NCI-H82 treated with DMSO at 0.1 percent for 48 hours (cell line): ENCODE measurements at regions not wholly inside any gene's neighbourhood (a gene's known extent, or its start where the extent isn't known, plus 50 kb on each side); places are given as distances from the start of the nearest gene placed in this dataset.
A peak's percentile ranks its signal among the peaks of the same experiment; 100 is the strongest.

Source experiments
- DNase-seq: peaks from one replicate; lab custom pipeline; 2025; ENCODE audit not compliant: unreplicated experiment; lab: John Stamatoyannopoulos, UW

- no peak for DNase-seq
These were observed 996.2 kb downstream of the ADGRL3 start for GRCh38 chr4:62196338-62196737.

GRCh38 chr4:62194342-62194741 is 994.2 kb downstream of the ADGRL3 start:
- no peak for DNase-seq

- DNase-seq = no peak
These were observed 993.6 kb downstream of the ADGRL3 start for GRCh38 chr4:62193761-62194160.

- no peak for DNase-seq
These were observed 991.5 kb downstream of the ADGRL3 start for GRCh38 chr4:62191451-62192240.

DNA sequence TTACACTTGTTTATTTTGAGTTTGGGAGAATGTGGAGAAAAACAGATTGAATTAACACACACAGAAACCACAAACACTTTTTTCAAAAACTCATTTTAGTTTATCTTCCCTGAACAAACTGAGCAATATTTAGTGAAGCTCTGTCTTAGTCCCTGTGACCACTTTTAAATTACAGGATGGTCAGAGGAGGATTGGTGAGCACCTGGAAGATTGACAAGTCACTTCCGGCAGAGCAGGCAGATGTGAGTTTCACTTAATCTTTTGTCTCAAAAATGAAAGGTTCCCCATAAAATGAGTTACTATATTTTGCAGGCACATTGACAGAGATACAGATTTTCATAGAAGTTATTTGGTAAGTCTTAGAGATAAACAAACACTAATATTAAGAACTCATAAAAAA is 970.1 kb downstream of the ADGRL3 start:
- DNase-seq = no peak

- DNase-seq = no peak
These were observed 968.6 kb downstream of the ADGRL3 start for GRCh38 chr4:62168681-62169080.

DNA sequence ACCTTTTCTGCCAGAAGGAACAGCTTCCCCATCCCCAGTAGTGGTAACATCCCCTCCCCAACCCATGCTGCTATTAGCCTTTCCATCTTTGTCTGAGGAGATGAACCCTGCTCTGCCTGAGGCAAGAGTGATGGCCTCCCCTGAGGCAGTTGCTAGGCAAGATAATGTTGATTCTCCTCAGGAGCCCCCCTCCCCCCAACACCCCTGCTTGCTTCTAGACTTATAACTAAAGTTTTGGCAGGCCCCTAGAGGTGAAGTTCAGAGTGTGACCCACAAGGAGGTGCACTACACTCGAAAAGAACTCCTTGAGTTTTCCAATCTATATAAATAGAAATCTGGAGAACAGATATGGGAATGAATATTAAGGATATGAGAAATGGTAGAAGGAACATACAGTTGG is 962.5 kb downstream of the ADGRL3 start:
- DNase-seq = no peak

GRCh38 chr4:62161446-62161845 is 961.3 kb downstream of the ADGRL3 start:
- DNase-seq = peak; percentile 89

DNA sequence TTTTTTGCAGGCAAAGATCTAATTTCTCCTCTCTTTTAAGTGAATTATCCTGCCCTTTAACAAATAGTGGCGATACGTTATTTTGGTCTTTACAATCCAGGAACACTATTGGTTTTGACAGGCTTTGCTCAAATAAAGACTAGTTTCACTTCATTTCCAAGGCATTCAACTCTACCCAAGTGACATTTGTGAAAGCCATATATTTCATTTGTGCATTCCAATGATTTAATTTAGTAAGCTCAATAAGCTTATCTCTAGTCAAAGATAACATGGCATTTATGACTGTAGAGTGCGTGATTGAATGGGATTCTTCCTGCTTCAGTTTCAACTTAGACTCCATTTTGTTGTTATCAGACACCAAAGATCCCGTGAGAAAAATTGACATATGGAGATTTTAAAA is 959.8 kb downstream of the ADGRL3 start:
- DNase-seq = no peak

GRCh38 chr4:62159306-62159705 is 959.2 kb downstream of the ADGRL3 start:
- DNase-seq = no peak

GRCh38 chr4:62156205-62156604 is 956.1 kb downstream of the ADGRL3 start:
- DNase-seq = no peak

DNA sequence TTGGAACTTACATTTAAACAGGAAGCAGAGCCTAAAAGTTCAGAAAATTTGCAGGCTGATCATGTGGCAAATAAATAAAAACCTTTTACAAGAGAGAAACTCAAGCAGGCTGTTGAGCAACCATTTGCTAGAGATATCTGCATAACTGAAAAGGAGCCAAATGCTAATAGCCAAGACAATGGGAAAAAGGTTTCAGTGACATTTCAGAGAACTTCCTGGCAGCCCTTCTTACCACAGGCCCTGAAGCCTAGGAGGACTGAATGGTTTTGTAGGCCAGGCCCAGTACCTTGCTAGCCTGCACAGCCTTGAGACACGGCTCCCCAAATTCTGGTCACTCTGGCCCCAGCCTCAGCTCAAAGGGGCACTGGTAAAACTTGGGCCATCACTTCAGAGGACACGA is 945.1 kb downstream of the ADGRL3 start:
- DNase-seq = no peak

GRCh38 chr4:62144431-62144830 is 944.3 kb downstream of the ADGRL3 start:
- no peak for DNase-seq

DNA sequence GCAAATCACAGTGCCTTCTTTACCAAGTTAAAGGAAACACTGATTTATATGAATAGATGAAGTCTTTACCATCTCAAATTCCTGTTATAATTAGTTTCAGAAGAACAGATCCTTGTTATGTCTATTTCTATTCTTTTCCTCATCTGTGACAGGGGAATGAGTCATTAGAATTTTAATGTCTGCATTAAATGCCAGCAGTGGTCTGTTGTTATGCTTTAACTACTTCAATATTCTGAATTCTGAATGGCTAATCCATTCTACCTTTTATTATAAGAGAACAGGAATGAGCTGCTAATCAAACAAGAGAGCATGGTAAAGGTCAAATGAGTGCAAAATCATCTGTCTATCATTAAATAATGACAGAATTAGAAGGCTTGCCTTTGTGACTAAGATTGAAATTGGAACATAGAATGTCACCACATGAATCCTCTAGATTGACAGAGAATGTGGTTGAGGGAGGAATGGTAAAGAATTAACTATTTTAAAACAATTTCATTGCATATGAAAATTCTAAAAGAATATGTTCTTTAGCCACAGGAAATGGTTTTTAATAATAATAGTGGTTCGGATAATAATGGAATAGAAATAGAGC is 935.5 kb downstream of the ADGRL3 start:
- no peak for DNase-seq

- no peak for DNase-seq
These were observed 933.9 kb downstream of the ADGRL3 start for GRCh38 chr4:62133977-62134376.

- DNase-seq = no peak
These were observed 933.2 kb downstream of the ADGRL3 start for GRCh38 chr4:62133101-62133897.

GRCh38 chr4:62131049-62131448 is 930.9 kb downstream of the ADGRL3 start:
- DNase-seq = no peak

DNA sequence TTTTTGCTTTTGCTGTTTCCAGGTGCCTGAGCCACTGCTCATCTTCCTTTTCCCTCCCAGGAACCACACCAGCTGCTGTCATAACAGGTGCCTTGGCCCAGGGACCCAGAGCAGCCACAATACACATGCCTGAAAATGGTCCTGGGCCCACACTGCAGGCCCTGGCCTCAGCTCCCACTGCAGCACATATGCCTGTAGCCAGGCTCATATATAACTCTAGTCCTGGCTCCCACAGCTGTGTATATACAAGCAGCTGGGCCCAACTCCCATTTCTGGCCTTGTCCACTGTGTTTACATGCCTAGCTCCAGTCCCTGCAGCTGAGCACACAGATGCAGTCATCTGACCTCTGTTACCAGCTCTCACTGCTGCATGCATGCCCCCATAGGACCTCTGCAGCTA is 930.5 kb downstream of the ADGRL3 start:
- no peak for DNase-seq

DNA sequence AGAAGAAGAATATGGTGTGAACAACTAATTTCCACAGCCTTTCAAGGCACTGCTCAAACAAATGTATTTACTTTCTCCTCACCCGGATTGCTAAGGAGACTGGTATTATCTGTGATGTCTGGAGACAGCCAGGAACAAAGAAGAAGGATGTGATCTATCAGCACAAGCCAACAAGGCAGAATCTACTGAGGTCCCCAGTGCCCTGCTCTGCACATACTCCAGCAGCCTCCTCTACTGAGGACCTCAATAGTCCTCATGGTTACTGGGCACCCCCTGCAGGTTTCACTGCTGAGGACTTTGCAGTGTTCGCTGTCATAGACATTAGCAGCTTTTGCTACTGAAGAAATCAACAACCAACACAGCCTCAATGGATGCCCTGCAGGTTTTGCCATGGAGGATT is 930.1 kb downstream of the ADGRL3 start:
- no peak for DNase-seq
